SK-N-SH treated with all-trans-retinoic acid at 6 μM for 48 hours (cell line): ENCODE measurements at regions not wholly inside any gene's neighbourhood (a gene's known extent, or its start where the extent isn't known, plus 50 kb on each side); places are given as distances from the start of the nearest gene placed in this dataset.

ENCODE experiments used
- ATAC-seq: fragments of 200-7000 bp; cut with Tn5 transposase; 3 replicates; pipeline ENCODE4 v1.9.1; 2020; ENCODE audit warnings: mild to moderate bottlenecking, moderate library complexity
- CSDC2 ChIP-seq: fragments of 250-450 bp; sonication (Bioruptor Pico); IDR thresholded peaks from 2 replicates; pipeline ENCODE4 v1.5.0; 2020; ENCODE audit warnings: mild to moderate bottlenecking, moderate library complexity
- ESRRG ChIP-seq: fragments of 250-450 bp; sonication (Bioruptor Pico); IDR thresholded peaks from 2 replicates; pipeline ENCODE4 v1.6.1; 2021; ENCODE audit warnings: mild to moderate bottlenecking
- GLIS3 ChIP-seq: fragments of 250-450 bp; sonication (Bioruptor Pico); IDR thresholded peaks from 2 replicates; pipeline ENCODE4 v1.5.0; 2020; ENCODE audit warnings: mild to moderate bottlenecking, moderate library complexity
- OSR1 ChIP-seq: fragments of 250-450 bp; sonication (Bioruptor Pico); IDR thresholded peaks from 2 replicates; pipeline ENCODE4 v1.8.0; 2022; ENCODE audit warnings: moderate library complexity, mild to moderate bottlenecking, inconsistent platforms
- PPARA ChIP-seq: fragments of 250-450 bp; sonication (Bioruptor Pico); IDR thresholded peaks from 2 replicates; pipeline ENCODE4 v1.5.0; 2020; ENCODE audit warnings: mild to moderate bottlenecking, borderline replicate concordance
- RARB ChIP-seq: fragments of 250-450 bp; sonication (Bioruptor Pico); IDR thresholded peaks from 2 replicates; pipeline ENCODE4 v1.8.0; 2021; ENCODE audit warnings: mild to moderate bottlenecking, moderate library complexity
- SNAI2 ChIP-seq: fragments of 250-450 bp; sonication (Bioruptor Pico); IDR thresholded peaks from 2 replicates; pipeline ENCODE4 v1.5.0; 2020; ENCODE audit warnings: mild to moderate bottlenecking, moderate library complexity
- TCF4 ChIP-seq: fragments of 250-450 bp; sonication (Bioruptor Pico); IDR thresholded peaks from 2 replicates; pipeline ENCODE4 v1.8.0; 2021; ENCODE audit warnings: mild to moderate bottlenecking, moderate library complexity, borderline replicate concordance
- TOX ChIP-seq: fragments of 250-450 bp; sonication (Bioruptor Pico); IDR thresholded peaks from 2 replicates; pipeline ENCODE4 v1.8.0; 2021; ENCODE audit warnings: mild to moderate bottlenecking, moderate library complexity, borderline replicate concordance
- ZC3H10 ChIP-seq: fragments of 250-450 bp; sonication (Bioruptor Pico); IDR thresholded peaks from 2 replicates; pipeline ENCODE4 v1.5.1; 2021; ENCODE audit warnings: mild to moderate bottlenecking, moderate library complexity
- ZFP3 ChIP-seq: fragments of 250-450 bp; sonication (Bioruptor Pico); IDR thresholded peaks from 2 replicates; pipeline ENCODE4 v1.5.0; 2020; ENCODE audit warnings: mild to moderate bottlenecking, moderate library complexity
- ZFP30 ChIP-seq: fragments of 450-650 bp; formaldehyde crosslinking; IDR thresholded peaks from 2 replicates; pipeline ENCODE4 v1.5.0; 2022; ENCODE audit warnings: mild to moderate bottlenecking, moderate library complexity
- ZNF565 ChIP-seq: fragments of 450-650 bp; formaldehyde crosslinking; conservative IDR thresholded peaks from 2 replicates; pipeline ENCODE4 v1.5.0; 2020; ENCODE audit warnings: low read depth, mild to moderate bottlenecking, moderate library complexity
- ZNF70 ChIP-seq: fragments of 450-650 bp; formaldehyde crosslinking; IDR thresholded peaks from 2 replicates; pipeline ENCODE4 v1.5.0; 2020; ENCODE audit warnings: mild to moderate bottlenecking, moderate library complexity
- ZNF8 ChIP-seq: fragments of 450-650 bp; formaldehyde crosslinking; IDR thresholded peaks from 2 replicates; pipeline ENCODE4 v1.5.0; 2020; ENCODE audit warnings: mild to moderate bottlenecking, moderate library complexity
- TF ChIP-seq, protein P1 (sequence below): fragments of 250-450 bp; sonication (Bioruptor Pico); IDR thresholded peaks from 2 replicates; pipeline ENCODE4 v1.8.0; 2020; ENCODE audit warnings: mild to moderate bottlenecking, moderate library complexity, borderline replicate concordance
- TF ChIP-seq, protein P2 (sequence below): fragments of 250-450 bp; sonication (Bioruptor Pico); IDR thresholded peaks from 2 replicates; pipeline ENCODE4 v1.8.0; 2021; ENCODE audit warnings: low read depth, mild to moderate bottlenecking, moderate library complexity, borderline replicate concordance
- TF ChIP-seq, protein P3 (sequence below): fragments of 250-450 bp; sonication (Bioruptor Pico); IDR thresholded peaks from 2 replicates; pipeline ENCODE4 v1.5.1; 2021; ENCODE audit warnings: mild to moderate bottlenecking, moderate library complexity
- TF ChIP-seq, protein P4 (sequence below): fragments of 250-450 bp; sonication (Bioruptor Pico); IDR thresholded peaks from 2 replicates; pipeline ENCODE4 v1.5.1; 2020; ENCODE audit warnings: low read depth, mild to moderate bottlenecking, moderate library complexity
- TF ChIP-seq, protein P5 (sequence below): fragments of 250-450 bp; sonication (Bioruptor Pico); IDR thresholded peaks from 2 replicates; pipeline ENCODE4 v1.5.0; 2020; ENCODE audit warnings: mild to moderate bottlenecking, moderate library complexity

DNA sequence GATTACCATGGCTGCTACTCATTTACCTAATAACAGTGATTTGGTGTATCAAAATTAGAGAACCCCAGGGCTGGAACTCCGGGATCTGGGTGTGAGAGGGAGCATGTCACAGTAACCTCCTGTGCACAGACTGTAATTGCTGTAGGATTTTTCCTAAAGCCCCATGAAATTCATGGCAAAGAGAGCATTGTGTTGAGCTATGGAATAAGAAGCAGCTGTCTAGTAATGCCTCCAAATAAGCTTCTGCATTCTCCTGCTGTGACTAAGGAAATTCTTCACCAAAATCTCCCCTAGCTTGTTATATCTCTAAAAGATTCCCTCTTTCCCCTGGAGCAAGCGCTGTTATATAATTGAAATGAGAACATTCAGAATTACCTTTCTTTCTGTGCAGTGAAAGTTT, 158.1 kb upstream of the SPATS2L start:
- TF ChIP-seq, protein P1, sequence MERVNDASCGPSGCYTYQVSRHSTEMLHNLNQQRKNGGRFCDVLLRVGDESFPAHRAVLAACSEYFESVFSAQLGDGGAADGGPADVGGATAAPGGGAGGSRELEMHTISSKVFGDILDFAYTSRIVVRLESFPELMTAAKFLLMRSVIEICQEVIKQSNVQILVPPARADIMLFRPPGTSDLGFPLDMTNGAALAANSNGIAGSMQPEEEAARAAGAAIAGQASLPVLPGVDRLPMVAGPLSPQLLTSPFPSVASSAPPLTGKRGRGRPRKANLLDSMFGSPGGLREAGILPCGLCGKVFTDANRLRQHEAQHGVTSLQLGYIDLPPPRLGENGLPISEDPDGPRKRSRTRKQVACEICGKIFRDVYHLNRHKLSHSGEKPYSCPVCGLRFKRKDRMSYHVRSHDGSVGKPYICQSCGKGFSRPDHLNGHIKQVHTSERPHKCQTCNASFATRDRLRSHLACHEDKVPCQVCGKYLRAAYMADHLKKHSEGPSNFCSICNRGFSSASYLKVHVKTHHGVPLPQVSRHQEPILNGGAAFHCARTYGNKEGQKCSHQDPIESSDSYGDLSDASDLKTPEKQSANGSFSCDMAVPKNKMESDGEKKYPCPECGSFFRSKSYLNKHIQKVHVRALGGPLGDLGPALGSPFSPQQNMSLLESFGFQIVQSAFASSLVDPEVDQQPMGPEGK (CRISPR knock-in tag) = no peak
- no peak for TF ChIP-seq CSDC2
- TF ChIP-seq ZC3H10 (CRISPR knock-in tag) = no peak
- no peak for TF ChIP-seq ZNF565
- TF ChIP-seq ZFP3 = no peak
- no peak for TF ChIP-seq TCF4
- no peak for TF ChIP-seq OSR1 (CRISPR knock-in tag)
- TF ChIP-seq RARB (CRISPR knock-in tag) = no peak
- no peak for TF ChIP-seq SNAI2 (CRISPR knock-in tag)
- TF ChIP-seq, protein P2, sequence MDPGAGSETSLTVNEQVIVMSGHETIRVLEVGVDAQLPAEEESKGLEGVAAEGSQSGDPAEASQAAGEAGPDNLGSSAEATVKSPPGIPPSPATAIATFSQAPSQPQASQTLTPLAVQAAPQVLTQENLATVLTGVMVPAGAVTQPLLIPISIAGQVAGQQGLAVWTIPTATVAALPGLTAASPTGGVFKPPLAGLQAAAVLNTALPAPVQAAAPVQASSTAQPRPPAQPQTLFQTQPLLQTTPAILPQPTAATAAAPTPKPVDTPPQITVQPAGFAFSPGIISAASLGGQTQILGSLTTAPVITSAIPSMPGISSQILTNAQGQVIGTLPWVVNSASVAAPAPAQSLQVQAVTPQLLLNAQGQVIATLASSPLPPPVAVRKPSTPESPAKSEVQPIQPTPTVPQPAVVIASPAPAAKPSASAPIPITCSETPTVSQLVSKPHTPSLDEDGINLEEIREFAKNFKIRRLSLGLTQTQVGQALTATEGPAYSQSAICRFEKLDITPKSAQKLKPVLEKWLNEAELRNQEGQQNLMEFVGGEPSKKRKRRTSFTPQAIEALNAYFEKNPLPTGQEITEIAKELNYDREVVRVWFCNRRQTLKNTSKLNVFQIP (CRISPR knock-in tag) = no peak
- no peak for TF ChIP-seq ESRRG
- TF ChIP-seq, protein P3, sequence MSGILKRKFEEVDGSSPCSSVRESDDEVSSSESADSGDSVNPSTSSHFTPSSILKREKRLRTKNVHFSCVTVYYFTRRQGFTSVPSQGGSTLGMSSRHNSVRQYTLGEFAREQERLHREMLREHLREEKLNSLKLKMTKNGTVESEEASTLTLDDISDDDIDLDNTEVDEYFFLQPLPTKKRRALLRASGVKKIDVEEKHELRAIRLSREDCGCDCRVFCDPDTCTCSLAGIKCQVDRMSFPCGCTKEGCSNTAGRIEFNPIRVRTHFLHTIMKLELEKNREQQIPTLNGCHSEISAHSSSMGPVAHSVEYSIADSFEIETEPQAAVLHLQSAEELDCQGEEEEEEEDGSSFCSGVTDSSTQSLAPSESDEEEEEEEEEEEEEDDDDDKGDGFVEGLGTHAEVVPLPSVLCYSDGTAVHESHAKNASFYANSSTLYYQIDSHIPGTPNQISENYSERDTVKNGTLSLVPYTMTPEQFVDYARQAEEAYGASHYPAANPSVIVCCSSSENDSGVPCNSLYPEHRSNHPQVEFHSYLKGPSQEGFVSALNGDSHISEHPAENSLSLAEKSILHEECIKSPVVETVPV (CRISPR knock-in tag) = no peak
- TF ChIP-seq ZNF8 (CRISPR knock-in tag) = no peak
- TF ChIP-seq PPARA (CRISPR knock-in tag) = no peak
- no peak for TF ChIP-seq ZNF70 (CRISPR knock-in tag)
- no peak for TF ChIP-seq TOX (CRISPR knock-in tag)
- TF ChIP-seq, protein P4, sequence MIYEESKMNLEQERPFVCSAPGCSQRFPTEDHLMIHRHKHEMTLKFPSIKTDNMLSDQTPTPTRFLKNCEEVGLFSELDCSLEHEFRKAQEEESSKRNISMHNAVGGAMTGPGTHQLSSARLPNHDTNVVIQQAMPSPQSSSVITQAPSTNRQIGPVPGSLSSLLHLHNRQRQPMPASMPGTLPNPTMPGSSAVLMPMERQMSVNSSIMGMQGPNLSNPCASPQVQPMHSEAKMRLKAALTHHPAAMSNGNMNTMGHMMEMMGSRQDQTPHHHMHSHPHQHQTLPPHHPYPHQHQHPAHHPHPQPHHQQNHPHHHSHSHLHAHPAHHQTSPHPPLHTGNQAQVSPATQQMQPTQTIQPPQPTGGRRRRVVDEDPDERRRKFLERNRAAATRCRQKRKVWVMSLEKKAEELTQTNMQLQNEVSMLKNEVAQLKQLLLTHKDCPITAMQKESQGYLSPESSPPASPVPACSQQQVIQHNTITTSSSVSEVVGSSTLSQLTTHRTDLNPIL (CRISPR knock-in tag) = no peak
- TF ChIP-seq, protein P5, sequence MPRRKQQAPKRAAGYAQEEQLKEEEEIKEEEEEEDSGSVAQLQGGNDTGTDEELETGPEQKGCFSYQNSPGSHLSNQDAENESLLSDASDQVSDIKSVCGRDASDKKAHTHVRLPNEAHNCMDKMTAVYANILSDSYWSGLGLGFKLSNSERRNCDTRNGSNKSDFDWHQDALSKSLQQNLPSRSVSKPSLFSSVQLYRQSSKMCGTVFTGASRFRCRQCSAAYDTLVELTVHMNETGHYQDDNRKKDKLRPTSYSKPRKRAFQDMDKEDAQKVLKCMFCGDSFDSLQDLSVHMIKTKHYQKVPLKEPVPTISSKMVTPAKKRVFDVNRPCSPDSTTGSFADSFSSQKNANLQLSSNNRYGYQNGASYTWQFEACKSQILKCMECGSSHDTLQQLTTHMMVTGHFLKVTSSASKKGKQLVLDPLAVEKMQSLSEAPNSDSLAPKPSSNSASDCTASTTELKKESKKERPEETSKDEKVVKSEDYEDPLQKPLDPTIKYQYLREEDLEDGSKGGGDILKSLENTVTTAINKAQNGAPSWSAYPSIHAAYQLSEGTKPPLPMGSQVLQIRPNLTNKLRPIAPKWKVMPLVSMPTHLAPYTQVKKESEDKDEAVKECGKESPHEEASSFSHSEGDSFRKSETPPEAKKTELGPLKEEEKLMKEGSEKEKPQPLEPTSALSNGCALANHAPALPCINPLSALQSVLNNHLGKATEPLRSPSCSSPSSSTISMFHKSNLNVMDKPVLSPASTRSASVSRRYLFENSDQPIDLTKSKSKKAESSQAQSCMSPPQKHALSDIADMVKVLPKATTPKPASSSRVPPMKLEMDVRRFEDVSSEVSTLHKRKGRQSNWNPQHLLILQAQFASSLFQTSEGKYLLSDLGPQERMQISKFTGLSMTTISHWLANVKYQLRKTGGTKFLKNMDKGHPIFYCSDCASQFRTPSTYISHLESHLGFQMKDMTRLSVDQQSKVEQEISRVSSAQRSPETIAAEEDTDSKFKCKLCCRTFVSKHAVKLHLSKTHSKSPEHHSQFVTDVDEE (CRISPR knock-in tag) = no peak
- no peak for ATAC-seq

DNA sequence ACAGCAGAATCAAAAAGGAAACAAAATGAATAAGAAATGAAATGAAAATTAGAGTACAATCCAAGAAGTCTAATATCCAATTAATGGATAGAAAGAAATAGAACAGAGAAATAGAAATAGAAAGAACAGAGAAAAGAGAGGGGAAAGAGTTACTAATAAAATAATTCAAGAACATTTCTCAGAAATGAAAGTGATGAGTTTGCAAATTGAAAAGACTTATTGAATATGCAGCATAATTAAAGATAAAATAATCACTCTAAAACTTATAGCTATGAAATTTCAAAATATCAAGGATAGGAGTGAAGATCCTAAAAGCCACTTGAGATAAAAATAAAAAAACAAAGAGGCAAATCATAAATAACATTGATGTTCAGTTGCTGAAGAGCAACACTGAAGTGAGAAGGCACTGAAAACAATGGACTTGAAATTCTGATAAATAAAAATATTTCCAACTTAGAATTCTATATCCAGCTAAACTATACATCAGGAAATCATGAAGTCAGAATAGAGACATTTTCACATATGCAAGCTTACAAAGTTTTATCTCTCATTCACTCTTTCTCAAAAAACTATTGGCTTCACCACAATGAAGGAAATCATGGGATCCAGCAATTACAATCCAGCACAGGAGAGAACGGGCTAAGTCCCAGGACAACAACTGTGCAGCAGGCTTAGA, 155.9 kb upstream of the SPATS2L start:
- TF ChIP-seq, protein P1 (CRISPR knock-in tag) = no peak
- no peak for TF ChIP-seq CSDC2
- no peak for TF ChIP-seq ZFP30 (CRISPR knock-in tag)
- TF ChIP-seq ZNF70 (CRISPR knock-in tag) = no peak
- TF ChIP-seq ZFP3 = no peak

DNA sequence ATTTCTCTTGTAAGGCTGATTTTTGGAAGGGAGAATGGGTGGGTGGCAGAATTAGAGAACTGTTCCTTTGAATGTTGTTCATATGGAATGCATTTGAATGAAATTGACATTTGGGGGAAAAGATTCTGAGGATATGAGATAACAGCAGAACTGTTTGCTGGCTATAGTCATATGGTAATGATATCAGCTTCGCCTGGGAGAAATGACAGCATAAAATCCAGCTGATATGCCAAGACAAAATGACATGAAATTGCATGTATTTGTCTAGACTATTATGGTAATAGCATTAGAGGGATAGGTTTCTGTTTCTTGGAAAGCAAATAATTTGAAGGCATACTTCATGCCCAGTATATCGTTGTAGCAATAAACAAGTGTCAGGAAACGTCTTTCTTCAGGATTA, 150.8 kb upstream of the SPATS2L start:
- peak; percentile 27; the same call in 1 of the 3 replicates for ATAC-seq
- TF ChIP-seq TCF4 = peak; percentile 54
- TF ChIP-seq, protein P3 (CRISPR knock-in tag) = no peak
- no peak for TF ChIP-seq GLIS3 (CRISPR knock-in tag)

More for the DNA sequence above, 155.9 kb upstream of the SPATS2L start:
- ATAC-seq = no peak
